ENCODE measurements at regions not wholly inside any gene's neighbourhood (a gene's known extent, or its start where the extent isn't known, plus 50 kb on each side); places are given as distances from the start of the nearest gene placed in this dataset.

GRCh38 chr13:106393776-106394175 lies 141.7 kb downstream of the EFNB2 start:
- Mint-ChIP-seq H3K4me1 (ENCODE audit: low read depth) (peaks cover 6% of the 10 kb centered on the region; the same call in 1 of the 2 replicates), H3K36me3 (ENCODE audit: low read depth) (no peaks in the 10 kb centered on the region), H3K4me3 (no peak overlapping the region), H3K27ac (no peak overlapping the region), H3K9me3 (no peaks in the 10 kb centered on the region), H3K27me3 (ENCODE audit: insufficient read depth) (peaks cover 7% of the 10 kb centered on the region)
- TF ChIP-seq, protein P1, sequence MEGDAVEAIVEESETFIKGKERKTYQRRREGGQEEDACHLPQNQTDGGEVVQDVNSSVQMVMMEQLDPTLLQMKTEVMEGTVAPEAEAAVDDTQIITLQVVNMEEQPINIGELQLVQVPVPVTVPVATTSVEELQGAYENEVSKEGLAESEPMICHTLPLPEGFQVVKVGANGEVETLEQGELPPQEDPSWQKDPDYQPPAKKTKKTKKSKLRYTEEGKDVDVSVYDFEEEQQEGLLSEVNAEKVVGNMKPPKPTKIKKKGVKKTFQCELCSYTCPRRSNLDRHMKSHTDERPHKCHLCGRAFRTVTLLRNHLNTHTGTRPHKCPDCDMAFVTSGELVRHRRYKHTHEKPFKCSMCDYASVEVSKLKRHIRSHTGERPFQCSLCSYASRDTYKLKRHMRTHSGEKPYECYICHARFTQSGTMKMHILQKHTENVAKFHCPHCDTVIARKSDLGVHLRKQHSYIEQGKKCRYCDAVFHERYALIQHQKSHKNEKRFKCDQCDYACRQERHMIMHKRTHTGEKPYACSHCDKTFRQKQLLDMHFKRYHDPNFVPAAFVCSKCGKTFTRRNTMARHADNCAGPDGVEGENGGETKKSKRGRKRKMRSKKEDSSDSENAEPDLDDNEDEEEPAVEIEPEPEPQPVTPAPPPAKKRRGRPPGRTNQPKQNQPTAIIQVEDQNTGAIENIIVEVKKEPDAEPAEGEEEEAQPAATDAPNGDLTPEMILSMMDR (IDR thresholded peaks at IDR 0.05) = no peak
- DNase-seq = no peak

DNA sequence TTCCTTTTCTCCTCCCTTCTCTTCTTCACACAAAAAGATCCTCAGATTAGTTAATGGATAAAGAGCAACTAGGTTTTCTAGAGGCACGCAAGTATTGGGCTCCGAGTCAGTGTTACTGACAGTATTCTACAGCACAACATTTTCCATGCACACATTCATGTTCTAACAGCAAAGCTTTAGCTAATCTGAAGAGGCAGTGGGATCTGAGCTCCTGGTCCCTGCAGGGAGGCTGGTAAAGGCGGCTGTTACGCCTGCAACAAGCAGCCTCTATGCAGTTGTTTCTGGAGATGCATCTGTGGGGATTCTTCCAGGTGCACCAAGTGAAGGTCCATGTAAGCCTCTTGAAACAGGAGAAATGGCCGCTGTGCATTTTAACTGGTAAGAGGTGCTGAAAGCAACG lies 143.8 kb downstream of the EFNB2 start:
- Mint-ChIP-seq H3K4me1 (ENCODE audit: low read depth) (peaks cover 6% of the 10 kb centered on the region; the same call in 1 of the 2 replicates), H3K4me3 (no peak overlapping the region), H3K27me3 (ENCODE audit: insufficient read depth) (peaks cover 14% of the 10 kb centered on the region), H3K27ac (no peak overlapping the region), H3K36me3 (ENCODE audit: low read depth) (no peaks in the 10 kb centered on the region), H3K9me3 (no peaks in the 10 kb centered on the region)
- TF ChIP-seq, protein P1 (IDR thresholded peaks at IDR 0.05) = no peak
- DNase-seq = no peak

DNA sequence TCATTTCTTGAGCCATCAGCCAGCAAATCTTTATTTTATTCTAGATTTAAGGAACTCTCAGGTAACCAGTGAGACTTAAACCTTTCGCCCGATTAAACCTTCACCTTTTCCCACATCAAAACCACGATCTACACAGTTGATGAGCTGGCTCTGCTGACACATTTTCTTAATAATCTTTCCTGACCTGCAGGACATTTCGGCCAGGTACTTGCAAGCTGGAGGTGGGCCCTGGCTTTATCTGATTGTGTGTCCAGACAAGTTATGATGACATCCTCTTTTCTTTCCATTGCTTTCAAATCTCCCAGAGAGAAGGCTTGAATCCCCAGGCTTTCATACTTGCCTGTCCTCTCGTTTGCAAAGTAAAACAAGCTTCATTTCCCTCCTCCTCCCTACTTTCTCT lies 144.2 kb downstream of the EFNB2 start:
- no peaks in the 10 kb centered on the region for H3K9me3 Mint-ChIP-seq
- H3K36me3 Mint-ChIP-seq (ENCODE audit: low read depth) = no peaks in the 10 kb centered on the region
- no peak overlapping the region for H3K4me3 Mint-ChIP-seq

DNA sequence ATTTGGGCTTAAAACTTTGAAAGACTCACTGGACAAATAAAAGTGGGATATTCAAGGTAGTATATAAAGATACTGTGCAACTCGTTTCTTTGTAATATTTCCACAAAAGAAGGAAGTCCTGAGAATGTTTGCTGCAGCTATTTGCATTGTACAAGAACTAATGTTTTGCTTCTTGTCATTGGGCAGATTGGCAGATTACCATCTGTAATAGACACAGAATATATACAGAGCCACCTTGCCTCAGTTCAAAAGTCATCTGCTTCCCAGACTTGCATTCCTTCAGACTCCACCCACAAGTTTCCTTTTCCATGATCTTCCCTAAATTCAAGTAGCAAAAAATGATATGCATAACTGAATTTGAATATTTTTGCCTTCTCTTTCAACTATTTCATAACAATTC lies 145.1 kb downstream of the EFNB2 start:
- TF ChIP-seq, protein P1 (IDR thresholded peaks at IDR 0.05) = no peak
- DNase-seq = no peak
- Mint-ChIP-seq H3K36me3 (ENCODE audit: low read depth) (no peaks in the 10 kb centered on the region), H3K27me3 (ENCODE audit: insufficient read depth) (peaks cover 15% of the 10 kb centered on the region), H3K4me3 (no peak overlapping the region), H3K27ac (no peak overlapping the region), H3K4me1 (ENCODE audit: low read depth) (peaks cover 6% of the 10 kb centered on the region; the same call in 1 of the 2 replicates), H3K9me3 (no peaks in the 10 kb centered on the region)

More for the DNA sequence above, 144.2 kb downstream of the EFNB2 start:
- TF ChIP-seq, protein P1 (IDR thresholded peaks at IDR 0.05) = no peak
- no peak for DNase-seq
- Mint-ChIP-seq H3K27me3 (ENCODE audit: insufficient read depth) (peaks cover 15% of the 10 kb centered on the region), H3K4me1 (ENCODE audit: low read depth) (peaks cover 6% of the 10 kb centered on the region; the same call in 1 of the 2 replicates), H3K27ac (no peak overlapping the region)

GRCh38 chr13:106385654-106386053 lies 149.8 kb downstream of the EFNB2 start:
- Mint-ChIP-seq H3K36me3 (ENCODE audit: low read depth) (no peaks in the 10 kb centered on the region), H3K4me3 (no peak overlapping the region), H3K27ac (no peak overlapping the region), H3K4me1 (ENCODE audit: low read depth) (no peaks in the 10 kb centered on the region), H3K27me3 (ENCODE audit: insufficient read depth) (peaks cover 9% of the 10 kb centered on the region), H3K9me3 (no peaks in the 10 kb centered on the region)
- DNase-seq = no peak
- TF ChIP-seq, protein P1 (IDR thresholded peaks at IDR 0.05) = no peak

DNA sequence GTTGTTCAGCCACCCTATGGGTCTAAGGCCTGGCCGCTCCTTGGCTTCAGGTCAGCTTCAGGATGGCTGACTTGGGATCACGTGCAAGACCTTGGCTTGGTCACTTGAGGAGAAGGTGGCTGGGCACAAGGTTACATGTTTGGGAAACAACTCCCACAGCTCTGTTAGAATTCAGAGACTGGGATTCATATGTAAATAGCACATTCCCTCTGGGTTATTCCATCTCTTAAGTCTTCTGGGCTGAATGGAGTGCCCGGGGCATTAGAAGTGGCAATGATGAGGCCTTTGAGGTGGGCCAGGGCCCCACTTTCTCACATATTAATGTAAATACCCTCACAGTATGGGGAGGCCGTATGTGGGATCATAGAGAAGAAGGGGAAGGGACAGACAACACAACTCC lies 150.9 kb downstream of the EFNB2 start:
- H3K4me1 Mint-ChIP-seq (ENCODE audit: low read depth) = peaks cover 9% of the 10 kb centered on the region

More for the DNA sequence above, 150.9 kb downstream of the EFNB2 start:
- no peak overlapping the region for H3K4me3 Mint-ChIP-seq
- no peaks in the 10 kb centered on the region for H3K9me3 Mint-ChIP-seq
- no peaks in the 10 kb centered on the region for H3K36me3 Mint-ChIP-seq (ENCODE audit: low read depth)
- no peak overlapping the region for H3K27ac Mint-ChIP-seq
- no peak for DNase-seq
- H3K27me3 Mint-ChIP-seq (ENCODE audit: insufficient read depth) = peaks cover 9% of the 10 kb centered on the region
- TF ChIP-seq, protein P1 (IDR thresholded peaks at IDR 0.05) = no peak
